PC-3 (cell line): ENCODE measurements at regions not wholly inside any gene's neighbourhood (a gene's known extent, or its start where the extent isn't known, plus 50 kb on each side); places are given as distances from the start of the nearest gene placed in this dataset.

Experiments used
- ATAC-seq: fragments of 200-7000 bp; cut with Tn5 transposase; 2 replicates; pipeline ENCODE4 v1.9.1; 2020; ENCODE audit warnings: mild to moderate bottlenecking, moderate library complexity
- BruUV-seq: library from RNA; stranded (reverse); fragments of 400-500 nt; replicated peaks from 2 replicates; lab custom pipeline; 2021; lab: Mats Ljungman, UMichigan
- CTCF ChIA-PET: fragments of 300-600 bp; sonication (Branson Sonifier 250); formaldehyde crosslinking; loops from one replicate; lab custom pipeline; 2022; ENCODE audit warnings: antibody characterized with exemption; lab: Charles Lee
- POLR2A ChIA-PET: fragments of 300-600 bp; sonication (Branson Sonifier 250); formaldehyde crosslinking; loops from one replicate; lab custom pipeline; 2022; ENCODE audit warnings: antibody characterized with exemption; ENCODE audit not compliant: unreplicated experiment; lab: Charles Lee
- DNase-seq: peaks from one replicate; pipeline ENCODE4 v3.0.0-alpha.2; 2015
- H2AFZ ChIP-seq: fragments of 300-600 bp; sonication (generic); 2 replicates; pipeline ENCODE4 v1.6.0; 2016; ENCODE audit warnings: antibody characterized with exemption, low read length
- H3F3A ChIP-seq: fragments of 300-600 bp; sonication (generic); one replicate; pipeline ENCODE4 v1.6.0; 2017; ENCODE audit warnings: antibody characterized with exemption, low read length, control low read depth, mild to moderate bottlenecking; ENCODE audit not compliant: unreplicated experiment
- H3K27ac ChIP-seq: fragments of 300-600 bp; sonication (generic); 2 replicates; pipeline ENCODE4 v1.5.1; 2016; ENCODE audit warnings: mild to moderate bottlenecking, low read length
- H3K27me3 ChIP-seq: fragments of 300-600 bp; sonication (generic); 2 replicates; pipeline ENCODE4 v1.6.1; 2016; ENCODE audit warnings: low read length, mixed read lengths
- H3K36me3 ChIP-seq: fragments of 300-600 bp; sonication (generic); 2 replicates; pipeline ENCODE4 v1.6.1; 2016; ENCODE audit warnings: low read depth, mixed run types, low read length, mixed read lengths
- H3K4me1 ChIP-seq: fragments of 300-600 bp; sonication (generic); 2 replicates; pipeline ENCODE4 v1.5.1; 2016; ENCODE audit warnings: low read length; ENCODE audit not compliant: insufficient read depth
- H3K4me2 ChIP-seq: fragments of 300-600 bp; sonication (generic); 2 replicates; pipeline ENCODE4 v1.6.0; 2016; ENCODE audit warnings: low read length
- H3K4me3 ChIP-seq: fragments of 300-600 bp; sonication (generic); 2 replicates; pipeline ENCODE4 v1.5.1; 2016; ENCODE audit warnings: mild to moderate bottlenecking, low read length, mixed read lengths
- H3K79me2 ChIP-seq: fragments of 300-600 bp; sonication (generic); 2 replicates; pipeline ENCODE4 v1.6.1; 2017; ENCODE audit warnings: low read length, mixed read lengths
- H3K9ac ChIP-seq: fragments of 300-600 bp; sonication (generic); 2 replicates; pipeline ENCODE4 v1.6.0; 2016; ENCODE audit warnings: mild to moderate bottlenecking, low read length
- H3K9me2 ChIP-seq: fragments of 300-600 bp; sonication (generic); replicated peaks from 2 replicates; pipeline ENCODE4 v1.6.1; 2016; ENCODE audit warnings: mixed run types, low read length, mixed read lengths
- H3K9me3 ChIP-seq: fragments of 300-600 bp; sonication (generic); 2 replicates; pipeline ENCODE4 v1.6.1; 2016; ENCODE audit warnings: low read length, mixed read lengths
- H4K20me1 ChIP-seq: fragments of 300-600 bp; sonication (generic); 2 replicates; pipeline ENCODE4 v1.6.1; 2016; ENCODE audit warnings: low read length, mixed read lengths
- CTCF ChIP-seq: fragments of 300-600 bp; sonication (generic); conservative IDR thresholded peaks from 2 replicates; pipeline ENCODE4 v1.5.1; 2017; ENCODE audit warnings: antibody characterized with exemption, low read depth, mild to moderate bottlenecking, low read length
- EZH2 ChIP-seq: fragments of 300-600 bp; sonication (generic); IDR thresholded peaks from one replicate; pipeline ENCODE4 v1.6.1; 2017; ENCODE audit warnings: antibody characterized with exemption, mild to moderate bottlenecking, low read length; ENCODE audit not compliant: unreplicated experiment
- EZH2phosphoT487 ChIP-seq: fragments of 300-600 bp; sonication (generic); IDR thresholded peaks from 2 replicates; pipeline ENCODE4 v1.6.1; 2018; ENCODE audit warnings: mild to moderate bottlenecking, antibody characterized with exemption, low read length, borderline replicate concordance
- intact Hi-C: fragments of 100-400 bp; cut with micrococcal nuclease; formaldehyde crosslinking; loops from 2 replicates; pipeline ENCODE4 v1.9.0; 2023

- H3K79me2 ChIP-seq, result no peaks in the 10 kb centered on the region
- peaks cover 13% of the 10 kb centered on the region for H3K4me1 ChIP-seq
- ATAC-seq (peak; percentile 49; the same call in 1 of the 2 replicates), DNase-seq (peak; percentile 79)
- H4K20me1 ChIP-seq, result no peaks in the 10 kb centered on the region
- no peak overlapping the region for H3K4me3 ChIP-seq
- ChIA-PET CTCF (no interaction called here), POLR2A (interaction anchor here (0.7 kb wide), 1 partner anchor 16 kb away, joined by 7 read pairs; no protein-coding TSS in a partner anchor)
- TF ChIP-seq EZH2phosphoT487, result no peak
- no peak for TF ChIP-seq EZH2
- TF ChIP-seq CTCF, result no peak
- H3K9me3 ChIP-seq, result no peaks in the 10 kb centered on the region
- no peak overlapping the region for H3K9ac ChIP-seq
- peaks cover 35% of the 10 kb centered on the region for H3K27me3 ChIP-seq
- no peaks in the 10 kb centered on the region for H3F3A ChIP-seq
- intact Hi-C loops, result no loop called here
- no peaks in the 10 kb centered on the region for H3K9me2 ChIP-seq
- H3K36me3 ChIP-seq, result no peaks in the 10 kb centered on the region
- BruUV-seq, result no TSS peak
- no peak overlapping the region for H2AFZ ChIP-seq
- H3K4me2 ChIP-seq, result peak overlapping the region; percentile 5; the same call in 1 of the 2 replicates
- H3K27ac ChIP-seq, result peak overlapping the region; percentile 6; the same call in 1 of the 2 replicates
Measured at GRCh38 chr4:54586320-54586955, 71.3 kb upstream of the KIT start.

GRCh38 chr4:54587107-54587891 is 70.5 kb upstream of the KIT start:
- no peak overlapping the region for H3K4me3 ChIP-seq
- ChIA-PET POLR2A (no interaction called here), CTCF (no interaction called here)
- no peak for TF ChIP-seq EZH2phosphoT487
- no peak for TF ChIP-seq CTCF
- TF ChIP-seq EZH2, result no peak
- no peaks in the 10 kb centered on the region for H3K79me2 ChIP-seq
- no peak overlapping the region for H3K4me2 ChIP-seq
- H3K27me3 ChIP-seq, result peaks cover 35% of the 10 kb centered on the region
- peaks cover 13% of the 10 kb centered on the region for H3K4me1 ChIP-seq
- no peaks in the 10 kb centered on the region for H3K9me2 ChIP-seq
- no peak for ATAC-seq
- intact Hi-C loops, result no loop called here
- H2AFZ ChIP-seq, result no peak overlapping the region
- no peak for DNase-seq
- no peaks in the 10 kb centered on the region for H3K9me3 ChIP-seq
- no peaks in the 10 kb centered on the region for H3K36me3 ChIP-seq
- no peaks in the 10 kb centered on the region for H3F3A ChIP-seq
- H4K20me1 ChIP-seq, result no peaks in the 10 kb centered on the region
- no TSS peak for BruUV-seq
- H3K9ac ChIP-seq, result no peak overlapping the region
- H3K27ac ChIP-seq, result no peak overlapping the region

- no peaks in the 10 kb centered on the region for H3F3A ChIP-seq
- H3K4me2 ChIP-seq, result no peak overlapping the region
- H3K4me3 ChIP-seq, result no peak overlapping the region
- no TSS peak for BruUV-seq
- no peaks in the 10 kb centered on the region for H3K9me2 ChIP-seq
- peaks cover 13% of the 10 kb centered on the region for H3K4me1 ChIP-seq
- no peaks in the 10 kb centered on the region for H3K9me3 ChIP-seq
- POLR2A ChIA-PET, result no interaction called here
- no peaks in the 10 kb centered on the region for H3K79me2 ChIP-seq
- H2AFZ ChIP-seq, result no peak overlapping the region
- CTCF ChIA-PET, result no interaction called here
- no peak overlapping the region for H3K9ac ChIP-seq
- intact Hi-C loops, result no loop called here
- H4K20me1 ChIP-seq, result no peaks in the 10 kb centered on the region
- TF ChIP-seq EZH2phosphoT487 (no peak), EZH2 (no peak), CTCF (no peak)
- H3K27ac ChIP-seq, result no peak overlapping the region
- DNase-seq (peak; percentile 19), ATAC-seq (no peak)
- no peaks in the 10 kb centered on the region for H3K36me3 ChIP-seq
- peaks cover 24% of the 10 kb centered on the region for H3K27me3 ChIP-seq
Measured at GRCh38 chr4:54588404-54588803, 69.4 kb upstream of the KIT start.
